T-helper 2 cell treated with Interferon-gamma antibody and Interleukin-4, amounts not matched to agents 100 ng/mL and 5 ng/mL, for 36 hours (primary cell): ENCODE measurements at regions not wholly inside any gene's neighbourhood (a gene's known extent, or its start where the extent isn't known, plus 50 kb on each side); places are given as distances from the start of the nearest gene placed in this dataset.
"Not testable (repeated sequence)": the region's sequence is repeated elsewhere in the genome, so short reads cannot be mapped to it uniquely, and the experiment has no call there.

ENCODE experiments used
- intact Hi-C: fragments of 100-400 bp; cut with micrococcal nuclease; formaldehyde crosslinking; loops from one replicate; pipeline ENCODE4 v1.15.1; 2023

DNA sequence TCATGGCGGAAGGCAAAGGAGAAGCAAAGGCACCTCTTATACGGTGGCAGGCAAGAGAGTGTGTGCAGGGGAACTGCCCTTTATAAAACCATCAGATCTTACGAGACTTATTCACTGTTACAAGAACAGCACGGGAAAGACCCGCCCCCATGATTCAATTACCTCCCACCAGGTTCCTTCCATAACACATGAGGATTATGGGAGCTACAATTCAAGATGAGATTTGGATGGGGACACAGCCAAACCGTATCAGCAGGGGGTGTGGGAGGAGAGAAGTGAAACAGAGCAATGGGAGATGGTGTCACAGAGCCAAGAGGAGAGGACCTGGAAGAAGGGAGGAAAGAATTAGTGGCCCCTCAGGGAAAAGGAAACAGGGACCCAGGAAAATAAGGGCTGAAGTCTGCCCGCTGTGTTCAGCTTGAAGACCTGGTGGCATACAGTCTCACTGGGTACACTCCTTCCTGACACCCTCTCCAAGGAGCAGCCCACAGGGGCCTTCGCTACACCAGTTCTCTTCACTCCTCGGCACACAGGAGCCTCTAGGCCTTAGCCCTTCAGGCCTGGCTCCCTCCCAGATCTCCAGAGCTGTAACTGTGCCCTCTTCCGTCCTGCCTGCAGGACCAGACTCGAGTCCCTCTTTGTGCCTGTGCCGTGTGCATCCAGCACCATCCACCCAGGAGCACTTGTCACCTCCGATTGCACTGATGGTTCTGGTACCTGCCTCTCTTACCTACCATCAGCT lies 262.1 kb downstream of the EIPR1 start:
- intact Hi-C loops: no loop called here

DNA sequence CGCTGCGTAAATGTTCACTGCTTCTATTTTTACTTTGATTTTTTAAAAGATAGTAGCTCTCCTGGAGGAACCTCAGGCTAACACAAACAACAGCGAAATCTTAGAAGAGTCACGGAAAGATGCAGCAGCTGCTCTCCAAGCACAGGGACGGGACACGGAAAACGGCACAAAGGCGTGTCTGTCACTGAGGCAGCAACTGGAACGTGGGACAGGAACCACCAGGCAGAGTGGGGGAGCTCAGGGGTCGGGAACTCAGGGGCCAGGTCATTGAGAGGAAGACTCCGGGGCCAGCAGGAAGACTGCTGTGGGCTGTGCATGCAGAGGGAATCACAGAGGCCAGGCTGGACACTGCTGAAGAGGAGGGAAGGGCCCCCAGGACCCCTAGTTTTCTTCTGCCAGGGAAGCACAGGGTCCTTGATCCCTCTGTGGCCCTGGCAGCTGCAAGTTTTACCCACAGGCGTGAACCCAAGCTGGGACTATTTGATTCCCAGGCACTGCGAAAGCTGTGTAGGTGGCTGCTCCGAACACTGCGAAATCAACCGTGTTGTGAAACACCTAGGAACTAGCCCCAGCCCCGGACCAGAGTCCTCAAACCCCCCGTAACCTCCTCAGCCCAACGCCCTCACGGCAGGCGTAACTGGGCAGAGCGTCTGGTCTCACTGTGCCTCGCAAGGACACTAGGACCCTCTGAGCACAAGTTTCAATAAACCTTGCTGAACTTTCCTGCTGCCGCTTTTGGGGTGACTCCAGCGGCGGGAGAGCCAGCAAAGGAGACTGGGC lies 263.0 kb downstream of the EIPR1 start:
- intact Hi-C loops: no loop called here

DNA sequence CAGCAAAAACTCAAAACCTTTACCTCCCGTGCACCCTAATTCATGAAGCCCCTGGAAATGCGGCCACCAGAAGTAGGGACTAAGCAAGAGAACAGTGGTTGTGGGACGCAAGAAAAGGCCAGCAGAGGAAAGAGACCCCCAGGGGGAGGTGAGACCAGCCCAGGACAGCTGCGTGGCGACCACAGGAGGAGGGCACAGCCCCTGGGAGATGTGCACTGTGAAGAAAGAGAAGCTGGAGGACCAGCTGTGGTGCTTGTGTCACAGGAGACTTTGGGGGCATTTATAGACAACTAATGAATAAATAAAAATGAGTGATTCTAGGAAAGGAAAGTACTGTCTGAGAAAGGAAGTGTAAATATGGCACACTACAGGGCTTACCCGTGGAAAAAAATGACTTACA lies 263.8 kb downstream of the EIPR1 start:
- intact Hi-C loops: no loop called here

DNA sequence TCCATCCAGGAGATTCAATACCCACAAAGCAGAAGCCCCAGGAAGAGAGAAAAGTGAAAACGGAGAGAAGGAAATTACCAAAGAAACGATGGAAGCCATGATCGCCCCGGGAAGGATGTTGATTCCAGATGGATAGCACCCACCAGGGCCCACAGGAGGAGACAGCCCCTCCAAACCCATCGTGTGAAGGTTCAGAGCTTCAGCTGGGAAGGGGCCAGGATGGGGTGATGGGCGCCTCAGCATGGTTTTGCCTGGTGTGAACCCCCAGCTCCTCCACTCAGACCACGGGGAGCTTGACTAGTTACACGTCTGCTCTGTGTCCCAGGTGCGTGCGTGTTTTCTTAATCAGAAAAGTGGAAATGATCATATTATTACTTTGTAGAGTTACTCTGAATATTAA lies 264.5 kb downstream of the EIPR1 start:
- intact Hi-C loops: no loop called here

DNA sequence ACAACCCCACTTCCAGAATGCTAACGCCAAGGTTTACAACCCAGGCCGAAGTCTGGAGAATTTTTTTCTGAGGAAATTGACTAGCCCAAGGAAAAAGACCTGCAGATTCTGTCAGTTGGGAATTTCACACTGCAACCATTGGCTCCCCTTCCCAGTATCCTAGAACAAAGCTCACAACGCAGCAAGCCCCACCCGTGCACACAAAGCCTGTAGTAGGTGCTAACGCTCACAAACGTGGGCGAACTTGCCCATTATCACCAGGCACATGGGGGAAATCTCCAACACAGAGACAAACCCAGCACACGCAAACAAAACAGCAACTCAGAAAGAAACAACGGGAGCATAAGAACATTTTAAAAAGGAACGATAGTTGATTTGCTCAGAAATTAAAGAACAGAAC lies 265.1 kb downstream of the EIPR1 start:
- intact Hi-C loops: no loop called here

DNA sequence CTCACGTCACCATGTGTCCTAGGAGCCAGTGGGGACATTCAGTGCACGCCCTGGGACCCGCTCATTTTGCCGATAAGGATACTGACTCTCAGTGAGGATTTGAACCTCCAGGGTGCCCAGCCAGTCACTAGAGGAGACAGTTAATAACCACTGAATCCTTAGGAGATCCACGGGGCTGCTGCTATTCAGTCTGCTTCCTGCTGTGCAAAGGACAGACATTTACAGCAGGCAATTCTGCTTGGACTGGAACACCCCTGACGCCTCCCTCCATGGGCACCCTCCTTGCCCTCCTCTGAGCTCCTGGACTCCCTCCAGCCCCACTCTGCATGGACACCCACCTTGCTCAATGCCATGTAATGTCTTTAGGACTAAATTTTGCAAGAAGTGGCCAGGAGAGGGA lies 265.5 kb downstream of the EIPR1 start:
- intact Hi-C loops: no loop called here

DNA sequence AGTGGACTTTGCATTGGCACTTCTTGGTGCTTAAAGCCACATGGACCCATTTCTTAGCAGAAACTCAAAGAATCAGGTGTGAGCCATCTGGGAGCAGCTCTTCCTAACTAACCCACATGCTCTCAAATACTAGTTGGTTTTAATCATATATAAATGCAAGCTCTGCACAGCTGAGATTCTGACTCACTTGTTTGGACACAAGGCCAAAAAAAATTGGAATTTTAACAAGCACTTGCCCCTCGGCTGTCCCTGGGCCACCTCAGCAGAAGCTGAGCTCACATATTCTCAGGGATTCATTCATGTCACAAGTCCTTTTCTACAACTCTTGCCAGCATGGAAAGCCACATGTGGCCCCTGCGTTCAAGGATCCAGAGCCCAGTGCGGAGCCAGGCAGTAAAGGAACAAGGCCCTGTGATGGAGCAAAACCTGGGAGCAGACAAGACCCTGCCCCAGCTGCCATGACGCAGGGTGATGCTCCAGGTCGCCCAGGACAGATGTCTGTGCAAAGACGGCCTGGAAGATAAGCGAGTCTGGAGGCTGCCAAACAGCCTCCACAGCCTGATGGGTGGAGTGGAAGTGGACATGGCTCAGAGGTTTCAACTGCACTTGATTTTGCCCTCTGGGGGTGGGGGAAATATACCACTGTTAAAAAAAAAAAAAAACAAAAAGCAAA lies 266.5 kb downstream of the EIPR1 start:
- intact Hi-C loops: no loop called here

DNA sequence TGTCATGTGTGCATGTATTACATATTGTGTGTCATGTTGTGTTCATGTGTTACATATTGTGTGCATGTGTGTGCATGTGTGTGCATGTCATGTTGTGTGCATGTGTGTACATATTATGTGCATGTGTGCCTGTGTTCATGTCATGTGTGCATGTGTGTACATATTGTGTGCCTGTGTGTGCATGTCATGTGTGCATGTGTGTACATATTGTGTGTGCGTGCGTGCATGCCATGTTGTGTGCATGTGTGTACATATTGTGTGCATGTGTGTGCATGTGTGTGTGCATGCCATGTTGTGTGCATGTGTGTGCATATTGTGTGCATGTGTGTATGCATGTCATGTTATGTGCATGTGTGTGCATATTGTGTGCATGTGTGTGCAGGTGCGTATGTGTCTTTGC lies 267.1 kb downstream of the EIPR1 start:
- intact Hi-C loops: no loop called here

DNA sequence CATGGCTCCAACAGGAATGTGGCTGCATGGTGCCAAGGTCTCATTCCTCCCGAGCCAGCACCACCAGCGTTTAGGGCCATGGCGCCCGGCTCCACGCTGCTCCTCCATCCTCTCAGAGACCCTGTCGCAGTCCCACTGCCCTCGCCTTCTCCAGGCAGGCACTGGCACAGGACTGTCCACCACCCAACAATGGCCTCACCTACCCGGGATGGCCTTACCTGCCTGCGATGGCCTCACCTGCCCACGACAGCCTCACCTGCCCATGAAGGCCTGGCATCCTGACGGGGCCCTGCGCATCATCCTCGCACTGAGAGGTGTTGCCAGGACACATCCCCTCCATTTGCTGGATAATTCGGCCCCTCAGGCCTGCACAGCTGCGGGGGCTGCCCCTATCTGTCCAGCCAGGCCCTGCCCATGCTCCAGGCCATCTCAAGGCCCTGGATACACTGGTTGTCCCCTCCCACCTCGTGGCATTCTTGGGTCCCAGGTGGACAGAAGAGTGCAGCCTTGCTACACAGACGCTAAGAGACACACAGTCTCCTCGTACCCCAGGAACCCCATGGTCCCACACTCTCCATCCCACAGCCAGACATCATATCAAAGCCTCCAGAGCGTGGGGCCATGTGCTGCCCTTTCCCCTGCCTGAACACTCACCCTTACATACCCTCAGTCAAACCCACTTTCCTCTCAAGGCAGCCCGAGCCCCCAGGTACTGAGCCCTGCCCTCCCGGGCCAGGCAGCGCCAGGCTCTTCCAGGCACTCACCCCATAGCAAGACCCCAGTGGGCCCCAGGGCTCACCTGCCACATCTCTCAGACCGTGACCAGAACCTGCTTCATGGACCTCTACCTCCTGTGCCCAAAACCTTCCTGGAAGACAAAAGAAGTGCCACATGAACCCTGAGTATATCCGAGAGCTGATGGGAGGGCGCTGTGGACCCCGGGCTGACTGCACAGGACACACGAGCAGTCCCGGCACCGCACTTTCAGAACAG lies 268.6 kb downstream of the EIPR1 start:
- intact Hi-C loops: no loop called here

DNA sequence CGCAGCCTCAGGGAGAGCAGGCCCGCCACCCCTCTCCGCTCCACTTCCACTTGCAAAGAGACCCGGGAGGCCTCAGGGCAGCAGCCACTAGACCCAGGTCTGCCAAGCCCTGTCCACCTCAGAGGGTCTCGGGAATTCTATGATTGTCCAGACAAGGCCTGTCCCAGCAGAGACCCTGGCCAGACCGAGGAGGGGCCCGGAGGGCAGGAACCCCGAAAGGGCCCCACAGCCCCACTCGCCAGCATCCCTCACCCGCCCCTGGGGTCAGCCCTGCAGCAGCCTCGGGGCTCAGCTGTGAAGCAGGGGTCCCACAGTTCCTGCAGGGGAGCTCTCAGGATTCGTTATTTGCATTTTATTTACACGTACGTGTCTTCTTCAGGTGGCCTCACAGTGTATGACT lies 269.5 kb downstream of the EIPR1 start:
- intact Hi-C loops: no loop called here

DNA sequence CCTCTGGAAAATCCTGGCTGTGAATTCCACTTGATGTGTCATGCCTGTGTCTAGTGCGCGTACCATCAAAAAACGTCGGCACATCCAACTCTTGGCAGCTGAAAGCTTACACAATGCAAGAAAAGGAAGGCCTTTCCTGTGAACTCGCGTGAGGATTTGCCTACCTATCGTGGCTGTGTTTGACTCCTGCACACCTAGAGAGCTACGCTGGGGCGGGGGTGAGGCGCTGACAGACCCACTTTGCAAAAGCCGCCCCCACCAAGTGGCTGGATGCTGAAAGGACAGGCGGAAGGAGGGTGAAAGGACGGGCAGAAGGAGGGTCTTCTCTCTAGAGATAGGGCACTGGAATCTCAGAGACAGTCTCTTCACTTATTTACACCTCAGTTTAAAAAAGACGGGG lies 270.1 kb downstream of the EIPR1 start:
- intact Hi-C loops: no loop called here

DNA sequence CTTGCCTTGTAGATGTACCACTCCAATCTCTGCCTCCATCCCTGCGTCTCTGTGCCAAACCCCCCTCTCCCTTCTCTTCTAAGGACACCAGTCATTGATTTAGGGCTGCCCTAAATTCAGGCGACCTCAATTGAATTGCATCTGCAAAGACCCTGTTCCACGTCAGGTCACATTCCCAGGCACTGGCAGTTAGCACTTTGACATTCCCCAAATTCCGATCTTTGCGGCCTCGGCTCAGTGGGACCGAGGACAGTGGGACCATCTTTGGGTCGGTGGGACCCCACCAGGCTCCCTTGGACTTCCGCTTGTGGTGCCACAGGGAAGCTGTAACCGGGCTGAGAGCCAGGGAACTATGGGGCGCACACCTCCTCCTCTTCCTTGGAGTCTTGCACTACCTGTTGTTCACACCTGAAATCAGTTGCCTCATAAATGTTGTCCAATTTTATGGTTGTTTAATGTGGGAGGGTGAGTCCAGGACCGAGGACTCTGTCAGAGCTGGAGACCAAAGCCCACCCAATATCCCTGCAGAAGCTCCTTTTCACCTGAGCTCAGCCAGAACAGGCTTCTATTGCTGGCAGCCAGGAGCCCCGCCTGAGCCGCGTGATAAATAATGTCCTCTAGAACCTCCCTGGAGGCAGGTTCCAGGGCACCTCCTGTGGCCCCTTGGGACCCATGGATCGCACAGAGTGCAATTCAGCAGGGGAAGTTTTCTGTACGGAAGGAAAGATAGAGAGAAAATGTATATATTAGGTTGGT lies 271.6 kb downstream of the EIPR1 start:
- intact Hi-C loops: no loop called here

DNA sequence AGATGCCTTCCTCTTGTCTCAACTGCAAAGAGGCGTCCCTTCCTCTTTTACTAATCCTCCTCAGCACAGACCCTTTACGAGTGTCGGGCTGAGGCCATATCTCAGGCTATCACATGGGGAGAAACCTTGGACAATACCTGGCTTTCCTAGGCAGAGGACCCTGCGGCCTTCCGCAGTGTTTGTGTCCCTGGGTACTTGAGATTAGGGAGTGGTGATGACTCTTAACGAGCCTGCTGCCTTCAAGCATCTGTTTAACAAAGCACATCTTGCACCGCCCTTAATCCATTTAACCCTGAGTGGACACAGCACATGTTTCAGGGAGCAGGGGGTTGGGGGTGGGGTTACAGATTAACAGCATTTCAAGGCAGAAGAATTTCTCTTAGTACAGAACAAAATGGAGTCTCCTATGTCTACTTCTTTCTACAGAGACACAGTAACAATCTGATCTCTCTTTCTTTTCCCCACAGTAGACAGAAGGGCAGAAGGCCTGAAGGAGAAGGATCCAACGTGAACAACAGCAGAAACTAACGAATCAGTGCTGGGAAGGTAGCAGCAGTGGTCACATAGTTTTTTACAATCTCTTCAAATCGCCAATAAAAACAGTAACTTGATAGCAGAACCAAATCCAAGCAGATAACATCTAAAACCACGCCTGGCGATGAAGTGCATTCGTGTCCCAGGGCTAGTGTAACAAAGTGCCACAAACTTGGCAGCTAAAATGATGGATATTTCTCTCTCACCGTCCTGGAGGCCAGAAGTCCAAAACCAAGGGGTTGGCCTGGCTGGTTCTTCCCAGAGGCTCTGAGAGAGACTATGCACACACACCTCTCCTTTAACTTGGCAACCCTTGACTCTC lies 272.4 kb downstream of the EIPR1 start:
- intact Hi-C loops: not testable (repeated sequence)

DNA sequence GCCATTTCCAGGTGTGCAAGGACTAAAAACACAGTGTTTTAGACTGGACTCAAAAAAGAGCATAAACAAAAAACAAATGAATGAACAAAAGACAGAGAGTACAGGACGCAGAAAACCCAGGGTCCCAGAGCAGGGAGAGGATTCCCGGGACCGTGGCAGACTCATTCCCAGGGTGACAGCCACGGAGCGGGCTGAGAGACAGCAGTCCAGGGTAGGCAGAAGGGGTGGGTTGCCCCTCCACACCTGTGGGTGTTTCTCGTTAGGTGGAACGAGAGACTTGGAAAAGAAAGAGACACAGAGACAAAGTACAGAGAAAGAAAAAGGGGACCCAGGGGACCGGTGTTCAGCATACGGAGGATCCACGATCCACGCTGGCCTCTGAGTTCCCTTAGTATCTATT lies 273.4 kb downstream of the EIPR1 start:
- intact Hi-C loops: no loop called here

DNA sequence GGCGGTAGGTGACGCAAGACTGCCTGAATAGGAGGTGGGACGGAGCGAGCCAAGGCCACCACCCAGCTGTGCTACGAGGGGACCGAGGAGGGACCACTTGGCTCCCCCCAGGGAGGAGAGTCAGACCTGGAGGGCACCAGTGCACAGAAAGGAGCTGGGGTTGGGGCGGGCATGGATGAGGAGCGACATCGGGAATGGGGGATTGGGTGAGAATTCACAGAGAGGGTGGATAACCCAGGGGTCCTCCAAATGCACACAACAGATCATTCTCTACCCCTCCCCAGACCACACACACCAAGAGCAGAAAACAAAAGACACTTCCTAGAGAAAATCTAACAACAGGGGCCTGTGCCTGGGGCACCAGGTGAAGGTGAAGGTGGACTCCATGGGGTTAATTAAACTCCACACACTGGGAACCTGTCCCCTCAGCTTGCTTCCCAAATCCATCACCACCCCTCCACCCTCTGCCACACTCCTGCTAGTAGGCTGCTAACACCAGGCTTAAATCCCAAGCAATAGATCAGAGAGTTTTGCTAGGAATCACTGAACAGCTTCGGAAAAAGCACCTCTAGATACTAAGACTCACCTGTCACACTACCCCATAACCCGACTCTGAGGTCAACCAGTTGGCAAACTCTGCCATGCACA lies 274.6 kb downstream of the EIPR1 start:
- intact Hi-C loops: no loop called here

DNA sequence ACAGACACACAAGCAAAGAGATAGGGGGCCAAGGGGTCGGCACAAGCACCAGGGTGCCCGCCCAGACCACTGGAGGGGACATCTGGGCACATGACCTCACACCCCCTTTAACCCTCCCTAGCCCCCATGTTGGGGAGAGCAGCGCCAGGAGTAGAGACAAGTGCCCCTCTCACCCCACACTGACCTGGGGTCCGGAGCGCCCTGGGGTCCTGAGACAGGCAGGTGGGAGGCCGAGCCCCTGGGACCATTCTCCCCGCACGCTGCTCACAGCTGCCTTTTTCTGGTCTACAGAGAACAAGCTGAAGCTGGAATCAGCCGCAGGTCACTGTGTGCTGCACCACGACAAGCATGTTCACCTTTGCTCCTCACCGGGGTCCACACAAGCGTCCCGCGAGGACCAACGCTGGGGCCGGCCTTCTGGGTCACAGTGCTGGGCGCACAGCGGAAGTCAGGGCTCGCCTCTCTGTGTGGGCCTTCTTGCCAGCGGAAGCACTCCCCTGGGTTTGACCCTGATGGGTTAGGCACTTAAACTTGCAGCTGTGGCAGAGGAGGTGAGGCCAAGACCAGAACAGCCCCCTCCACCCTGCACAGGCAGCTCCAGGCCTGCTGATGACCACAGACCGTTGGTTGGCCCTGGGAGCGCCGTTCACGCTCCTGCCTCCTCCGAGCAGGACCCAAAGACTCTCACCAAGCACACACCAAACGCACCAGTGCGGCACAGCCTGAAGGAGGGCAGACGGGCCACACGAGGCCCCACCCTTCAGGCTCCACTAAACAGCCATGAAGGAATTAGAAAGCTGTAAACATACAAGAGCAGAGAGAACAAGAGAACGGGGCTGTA lies 275.3 kb downstream of the EIPR1 start:
- intact Hi-C loops: no loop called here

DNA sequence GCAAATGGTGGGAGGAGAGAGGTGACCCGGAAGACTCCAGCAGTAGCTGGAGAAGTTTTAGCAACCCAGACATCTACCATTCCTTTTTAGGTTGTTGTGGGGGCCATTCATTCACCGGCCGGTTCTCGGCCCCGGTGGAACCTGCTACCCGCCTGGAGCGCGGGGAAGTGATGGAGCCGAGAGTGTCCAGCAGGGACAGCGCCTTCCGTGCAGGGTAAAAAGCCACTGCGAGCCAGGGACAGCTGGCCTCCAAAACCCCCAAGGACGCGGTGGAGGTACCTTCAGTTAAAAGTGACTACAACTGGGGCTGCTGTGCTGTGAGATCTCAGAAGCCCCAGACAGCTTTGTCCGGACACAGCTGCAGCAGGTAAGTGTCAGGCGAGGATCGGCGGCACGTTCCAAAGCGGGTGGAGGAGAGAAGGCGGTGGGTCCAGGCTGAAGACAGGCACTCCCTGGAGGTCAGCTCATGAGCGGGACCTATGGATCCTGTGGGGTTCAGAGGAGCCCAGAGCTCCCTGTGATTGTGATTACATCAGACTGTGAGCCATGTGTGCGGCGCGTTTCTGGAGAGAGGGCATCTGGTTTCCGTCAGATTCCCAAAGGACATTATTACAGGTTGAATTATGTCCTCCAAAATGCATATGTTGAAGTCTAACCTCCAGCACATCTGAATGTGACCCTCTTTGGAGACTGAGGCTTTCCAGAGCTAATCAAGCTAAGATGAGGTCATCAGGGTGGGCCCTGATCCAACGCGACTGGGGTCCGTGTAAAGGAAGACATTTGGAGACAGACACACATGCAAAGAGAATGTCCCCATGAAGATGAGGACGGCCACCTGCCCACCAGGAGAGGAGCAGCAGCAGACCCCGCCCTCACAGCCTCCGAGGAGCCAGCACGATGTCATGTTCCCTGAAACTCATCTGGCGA lies 276.3 kb downstream of the EIPR1 start:
- intact Hi-C loops: no loop called here
